Testis (tissue), 2 donors: ENCODE measurements at regions not wholly inside any gene's neighbourhood (a gene's known extent, or its start where the extent isn't known, plus 50 kb on each side); places are given as distances from the start of the nearest gene placed in this dataset.

Experiments
- POLR2A ChIP-seq: fragments of 450-650 bp; IDR thresholded peaks from one replicate; pipeline ENCODE4 v1.6.1; 2017; ENCODE audit warnings: antibody characterized with exemption, mild to moderate bottlenecking, moderate library complexity
- TF ChIP-seq, protein P1 (sequence below), 3 experiments: fragments of 450-650 bp in 2 of 3; fragments of 200-600 bp in 1 of 3; sonication (generic) in 1 of 3; IDR thresholded peaks; one replicate each; pipeline ENCODE4 v1.5.1; 2016 to 2019; ENCODE audit warnings: antibody characterized with exemption in 3 of 3, mild to moderate bottlenecking in 2 of 3, moderate library complexity in 1 of 3

DNA sequence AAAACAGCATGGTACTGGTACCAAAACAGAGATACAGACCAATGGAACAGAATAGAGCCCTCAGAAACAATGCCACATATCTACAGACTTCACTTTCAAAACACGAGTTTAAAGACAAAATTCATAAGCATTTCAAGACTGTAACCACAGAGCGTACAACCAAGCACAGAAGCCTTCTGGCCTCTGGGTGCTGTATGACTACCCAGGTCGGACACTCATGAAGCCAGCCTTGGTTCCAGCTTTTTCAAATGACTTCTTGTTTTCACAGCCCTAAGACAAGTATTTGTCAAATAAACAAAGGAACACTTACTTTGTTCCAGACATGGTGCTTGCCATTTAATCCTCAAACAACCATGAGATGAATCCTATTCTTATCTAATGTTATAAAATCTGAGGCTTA, 536.1 kb upstream of the NR3C2 start:
- TF ChIP-seq, protein P1, sequence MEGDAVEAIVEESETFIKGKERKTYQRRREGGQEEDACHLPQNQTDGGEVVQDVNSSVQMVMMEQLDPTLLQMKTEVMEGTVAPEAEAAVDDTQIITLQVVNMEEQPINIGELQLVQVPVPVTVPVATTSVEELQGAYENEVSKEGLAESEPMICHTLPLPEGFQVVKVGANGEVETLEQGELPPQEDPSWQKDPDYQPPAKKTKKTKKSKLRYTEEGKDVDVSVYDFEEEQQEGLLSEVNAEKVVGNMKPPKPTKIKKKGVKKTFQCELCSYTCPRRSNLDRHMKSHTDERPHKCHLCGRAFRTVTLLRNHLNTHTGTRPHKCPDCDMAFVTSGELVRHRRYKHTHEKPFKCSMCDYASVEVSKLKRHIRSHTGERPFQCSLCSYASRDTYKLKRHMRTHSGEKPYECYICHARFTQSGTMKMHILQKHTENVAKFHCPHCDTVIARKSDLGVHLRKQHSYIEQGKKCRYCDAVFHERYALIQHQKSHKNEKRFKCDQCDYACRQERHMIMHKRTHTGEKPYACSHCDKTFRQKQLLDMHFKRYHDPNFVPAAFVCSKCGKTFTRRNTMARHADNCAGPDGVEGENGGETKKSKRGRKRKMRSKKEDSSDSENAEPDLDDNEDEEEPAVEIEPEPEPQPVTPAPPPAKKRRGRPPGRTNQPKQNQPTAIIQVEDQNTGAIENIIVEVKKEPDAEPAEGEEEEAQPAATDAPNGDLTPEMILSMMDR (IDR thresholded peaks at IDR 0.05): no peak
- TF ChIP-seq POLR2A: no peak
